K562 (cell line): ENCODE measurements at regions not wholly inside any gene's neighbourhood (a gene's known extent, or its start where the extent isn't known, plus 50 kb on each side); places are given as distances from the start of the nearest gene placed in this dataset.
A peak's percentile ranks its signal among the peaks of the same experiment; 100 is the strongest.

Experiments
- CBFA2T3 ChIP-seq: fragments of 450-650 bp; IDR thresholded peaks from 2 replicates; pipeline ENCODE4 v1.6.1; 2017
- CREB3 ChIP-seq: fragments of 450-650 bp; conservative IDR thresholded peaks from 2 replicates; pipeline ENCODE4 v1.6.1; 2016; ENCODE audit warnings: missing genetic modification characterization, low read depth, mild to moderate bottlenecking, missing compliant biosample characterization, moderate library complexity
- ELF1 ChIP-seq: fragments of 200-800 bp; sonication (Bioruptor generic); IDR thresholded peaks from 2 replicates; pipeline ENCODE4 v1.6.1; 2016; ENCODE audit warnings: missing genetic modification characterization, missing compliant biosample characterization
- HMBOX1 ChIP-seq: sonication (generic); IDR thresholded peaks from 2 replicates; pipeline ENCODE4 v1.6.1; 2016
- NFIC ChIP-seq: fragments of 450-650 bp; IDR thresholded peaks from 2 replicates; pipeline ENCODE4 v1.6.1; 2017; ENCODE audit warnings: mild to moderate bottlenecking, inconsistent platforms
- NONO ChIP-seq, 2 experiments: fragments of 200-400 bp in 1 of 2; fragments of 450-650 bp in 1 of 2; formaldehyde crosslinking in 1 of 2; IDR thresholded peaks; 2 replicates each; pipeline ENCODE4 v1.6.1; 2017; ENCODE audit warnings: low read depth in 2 of 2, mild to moderate bottlenecking in 2 of 2, moderate library complexity in 2 of 2, low read length in 1 of 2
- PBX2 ChIP-seq, 2 experiments: IDR thresholded peaks in 1 of 2; conservative IDR thresholded peaks in 1 of 2; 2 replicates each; pipeline ENCODE4 v1.6.1; 2016; ENCODE audit warnings: low read depth in 2 of 2, mild to moderate bottlenecking in 1 of 2, missing compliant biosample characterization in 1 of 2, missing genetic modification characterization in 1 of 2, moderate library complexity in 1 of 2
- SMARCC2 ChIP-seq: fragments of 450-650 bp; IDR thresholded peaks from 2 replicates; pipeline ENCODE4 v1.6.1; 2017; ENCODE audit warnings: antibody characterized with exemption, moderate library complexity, mild to moderate bottlenecking, low read depth
- TAL1 ChIP-seq: fragments of 450-650 bp; IDR thresholded peaks from 2 replicates; pipeline ENCODE4 v1.6.1; 2016; ENCODE audit warnings: mild to moderate bottlenecking

- TF ChIP-seq PBX2 (CRISPR knock-in tag; IDR thresholded peaks at IDR 0.05; ENCODE audit: low read depth) (no peak), PBX2 (tag; conservative IDR thresholded peaks at IDR 0.05; ENCODE audit: low read depth) (peak; percentile 83), HMBOX1 (peak; percentile 43; the same call in 1 of the 2 replicates), CREB3 (tag) (no peak), NONO (IDR thresholded peaks at IDR 0.05; ENCODE audit: low read depth in 2 of 2, low read length in 1 of 2) (no peak), TAL1 (0 out of 2 replicates have a peak, but pooled peaks have one; percentile 4), SMARCC2 (no peak), CBFA2T3 (no peak), ELF1 (tag) (no peak), NFIC (0 out of 2 replicates have a peak, but pooled peaks have one; percentile 0)
Observed at GRCh38 chr4:138912704-138913340, 102.8 kb upstream of the NOCT start (continued).
